Muscle of arm (tissue), 1 donor: ENCODE measurements at regions not wholly inside any gene's neighbourhood (a gene's known extent, or its start where the extent isn't known, plus 50 kb on each side); places are given as distances from the start of the nearest gene placed in this dataset.
A peak's percentile ranks its signal among the peaks of the same experiment; 100 is the strongest.

Experiments used
- DNase-seq: peaks from one replicate; pipeline ENCODE4 v3.0.0-alpha.2; 2013

DNA sequence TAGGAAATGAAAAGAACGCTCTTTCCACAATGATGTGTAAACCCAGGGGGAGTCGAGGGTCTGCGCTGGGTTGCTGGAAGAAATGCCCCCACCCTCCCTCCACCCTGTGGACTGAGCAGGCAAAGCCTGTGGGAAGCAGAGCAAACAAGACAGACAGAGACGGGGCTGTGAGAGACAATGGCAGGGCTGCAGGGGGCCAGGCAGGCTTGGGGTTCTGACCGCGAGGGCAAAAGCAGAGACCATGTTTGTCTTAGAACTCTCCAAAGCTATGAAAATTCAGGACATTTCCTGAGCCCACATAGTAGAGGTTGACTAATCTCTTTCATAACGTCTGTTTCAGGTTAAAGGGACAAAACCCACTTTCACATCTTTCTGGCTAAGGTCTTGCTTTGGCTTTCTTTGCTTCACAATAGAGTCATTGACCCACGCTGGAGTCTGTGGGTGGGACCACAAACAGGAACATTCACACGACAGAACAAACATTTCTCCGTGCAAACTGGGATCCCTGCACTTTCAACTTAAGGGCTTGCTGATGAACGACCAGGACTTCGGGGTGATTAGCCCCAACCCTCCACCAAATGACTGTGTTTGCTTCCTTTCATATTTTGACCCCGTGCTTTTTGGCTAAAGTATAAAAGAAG, 156.0 kb upstream of the TPM1 start:
- no peak for DNase-seq

DNA sequence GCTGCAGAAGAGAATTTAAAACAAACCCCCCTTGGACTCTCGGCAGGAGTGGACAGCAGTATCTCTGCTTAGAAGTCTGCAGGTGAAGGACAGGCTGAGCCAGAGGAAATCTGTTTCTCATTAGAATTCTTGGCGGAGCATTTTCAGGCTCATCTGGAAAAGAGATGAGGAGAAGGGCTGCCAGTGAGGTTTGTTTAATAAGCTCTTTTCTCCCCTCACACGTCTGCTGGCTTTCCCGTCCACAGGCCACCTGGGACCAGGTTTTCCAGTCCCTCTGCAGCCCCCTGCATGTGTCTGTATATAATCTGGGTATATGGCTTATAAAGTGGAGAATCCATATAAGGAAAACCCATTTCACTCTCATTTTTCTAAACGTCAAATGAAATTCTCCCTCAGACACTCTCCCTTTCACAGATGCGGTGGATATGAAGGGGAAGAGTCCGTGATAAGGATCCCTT, 155.4 kb upstream of the TPM1 start:
- peak; percentile 82 for DNase-seq

DNA sequence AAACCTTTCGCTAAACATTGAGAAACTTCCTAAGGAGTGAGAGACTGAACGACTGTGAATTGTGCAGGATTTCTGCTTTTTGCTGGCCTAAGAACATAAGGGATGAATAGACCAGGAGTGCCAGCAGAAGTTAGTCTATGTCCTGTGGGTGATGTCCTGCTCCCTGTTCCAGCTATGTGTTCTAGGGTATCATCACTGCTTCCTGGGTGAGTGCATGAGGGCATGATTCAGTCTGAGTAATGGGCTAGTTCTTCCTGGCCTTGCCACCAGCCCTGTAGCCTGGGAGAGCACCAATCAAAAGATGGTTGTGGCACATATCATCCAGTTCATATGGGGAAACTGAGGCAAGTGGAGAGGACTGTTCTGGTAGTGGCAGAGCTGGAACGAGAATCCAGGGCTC, 153.9 kb upstream of the TPM1 start:
- DNase-seq: no peak

DNA sequence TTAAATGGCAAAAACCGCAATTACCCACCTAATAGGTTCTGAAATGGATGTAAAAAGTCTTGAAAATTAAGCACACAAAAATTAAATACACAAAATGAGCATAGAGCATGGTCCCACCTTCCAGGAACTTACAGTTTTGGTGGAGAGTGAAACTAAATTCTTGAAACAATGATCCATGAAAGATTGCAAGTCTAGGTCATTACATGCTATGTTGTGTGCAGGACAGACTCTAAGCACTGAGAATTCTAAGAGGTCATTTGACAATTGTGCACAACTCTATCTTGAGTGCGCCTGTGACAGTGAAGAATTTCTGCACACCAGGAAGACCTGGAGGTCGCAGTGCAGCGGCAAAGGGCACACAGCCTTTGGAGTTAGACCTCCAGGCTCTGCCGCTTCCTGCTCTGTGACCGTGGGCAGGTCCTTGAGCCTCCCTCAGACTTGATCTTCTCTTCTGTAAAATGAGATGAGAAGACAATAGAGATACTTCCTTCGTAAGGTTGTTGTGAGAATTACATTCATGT, 153.3 kb upstream of the TPM1 start:
- DNase-seq: no peak

DNA sequence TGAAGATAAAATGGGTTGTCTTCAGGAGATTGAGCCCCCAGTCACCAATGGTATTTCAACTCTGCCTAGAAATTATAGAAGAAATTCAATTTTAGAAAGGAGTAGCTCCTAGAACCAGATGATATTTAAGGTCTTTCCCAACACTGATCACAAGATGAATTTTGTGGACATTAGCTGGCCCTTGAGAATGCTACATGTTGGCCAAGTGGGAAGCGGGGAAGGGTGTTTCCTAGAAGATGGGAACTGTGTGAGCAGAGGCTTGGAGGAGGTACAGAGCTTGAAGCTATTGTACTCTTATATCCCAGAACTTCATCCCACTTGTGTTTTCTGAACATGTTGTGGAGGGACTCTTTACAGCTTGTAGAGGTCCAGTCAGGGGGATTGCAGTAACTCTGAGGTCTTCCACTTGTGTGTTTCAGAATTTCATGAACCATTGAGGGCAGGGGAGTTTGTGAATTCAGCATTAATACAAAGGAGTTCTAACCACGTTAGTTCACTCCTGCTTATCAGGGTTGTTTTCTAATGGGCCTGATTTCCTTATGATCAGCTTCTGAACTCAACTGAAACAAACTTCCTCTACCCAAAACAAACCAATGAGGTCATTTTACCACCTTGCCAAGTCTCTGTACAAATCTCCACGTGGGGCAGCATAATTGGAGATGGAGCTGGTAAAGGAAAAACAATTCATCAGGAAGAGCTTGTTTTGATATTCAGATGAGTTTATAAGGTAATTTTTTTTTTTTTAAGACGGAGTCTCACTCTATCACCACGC, 152.6 kb upstream of the TPM1 start:
- DNase-seq: no peak

DNA sequence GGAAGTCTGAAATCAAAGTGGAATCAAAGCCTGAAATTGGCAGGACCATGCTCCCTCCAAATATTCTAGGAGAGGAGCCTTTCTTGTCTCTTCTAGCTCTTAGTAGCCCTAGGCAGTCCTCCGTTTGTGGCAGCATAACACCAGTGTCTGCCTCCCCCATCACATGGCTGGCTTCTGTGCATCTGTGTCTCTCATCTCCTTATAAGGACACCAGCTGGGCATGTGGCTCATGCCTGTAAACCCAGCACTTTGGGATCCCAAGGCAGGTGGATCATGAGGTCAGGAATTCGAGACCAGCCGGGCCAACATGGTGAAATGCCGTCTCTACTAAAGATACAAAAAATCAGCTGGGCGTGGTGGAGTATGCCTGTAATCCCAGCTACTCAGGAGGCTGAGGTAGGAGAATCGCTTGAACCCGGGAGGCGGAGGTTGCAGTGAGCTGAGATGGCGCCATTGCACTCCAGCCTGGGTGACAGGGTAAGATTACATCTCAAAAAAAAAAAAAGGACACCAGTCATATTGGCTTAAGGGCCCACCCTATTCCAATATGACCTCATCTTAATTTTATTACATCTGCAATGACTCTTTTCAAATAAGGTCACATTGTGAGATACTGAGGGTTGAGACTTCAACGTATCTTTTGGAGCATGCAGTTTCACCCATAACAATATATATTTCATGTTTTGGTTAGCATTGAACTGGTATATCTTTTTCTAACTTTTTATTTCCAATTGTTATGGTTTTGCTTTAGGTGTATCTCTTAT, 148.0 kb upstream of the TPM1 start:
- no peak for DNase-seq

DNA sequence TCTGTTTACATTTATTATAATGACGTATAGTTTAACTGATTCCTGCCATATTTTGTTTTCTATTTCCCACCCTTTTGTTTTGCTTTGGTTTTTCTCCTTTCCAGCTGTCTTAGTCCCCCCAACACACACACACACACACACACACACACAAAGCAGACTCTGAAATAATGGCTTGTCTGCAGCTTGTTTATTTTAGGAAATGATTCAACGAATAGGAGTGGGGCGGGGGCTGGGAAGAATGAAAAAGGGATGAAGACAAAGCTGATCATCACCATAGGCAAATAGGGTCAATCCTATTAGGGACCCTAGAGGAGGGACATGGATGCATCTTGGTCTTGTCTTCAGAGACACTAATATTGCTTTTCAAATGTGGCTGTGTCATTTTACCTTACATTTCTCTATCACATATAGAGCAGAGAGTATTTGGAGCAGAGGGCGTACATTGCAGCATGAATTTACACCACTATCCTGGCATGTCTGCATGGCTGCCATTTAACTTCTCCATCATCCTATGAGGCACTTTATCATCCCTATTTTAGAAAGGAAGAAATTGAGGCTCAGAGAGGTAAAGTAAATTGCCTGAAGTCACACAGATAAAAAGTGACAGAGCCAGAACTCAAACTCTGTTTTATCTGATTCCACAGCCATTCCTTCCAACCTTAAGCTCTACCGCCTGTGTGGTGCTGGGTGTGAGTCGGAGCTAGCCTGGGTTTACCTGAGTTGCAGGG, 147.2 kb upstream of the TPM1 start:
- no peak for DNase-seq

DNA sequence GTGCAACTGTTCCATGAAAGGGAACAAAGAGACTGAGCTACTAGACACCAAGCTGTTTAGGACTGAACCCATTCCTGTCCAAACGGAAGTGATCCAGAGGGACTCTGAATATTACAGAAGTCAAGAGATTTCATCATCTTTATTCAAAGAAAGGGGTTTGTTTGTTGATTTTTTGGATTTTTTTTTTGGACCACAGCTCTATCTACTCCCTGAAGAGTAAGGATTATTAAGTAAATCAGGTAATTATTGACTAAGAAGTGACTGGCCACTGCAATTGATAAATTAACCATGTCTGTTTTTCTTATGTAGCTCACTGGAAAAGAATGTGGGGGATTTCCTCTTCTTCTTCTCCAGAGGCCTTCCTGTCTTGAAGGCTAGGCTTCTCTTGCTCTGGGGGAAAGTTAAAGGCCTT, 146.6 kb upstream of the TPM1 start:
- DNase-seq: no peak

DNA sequence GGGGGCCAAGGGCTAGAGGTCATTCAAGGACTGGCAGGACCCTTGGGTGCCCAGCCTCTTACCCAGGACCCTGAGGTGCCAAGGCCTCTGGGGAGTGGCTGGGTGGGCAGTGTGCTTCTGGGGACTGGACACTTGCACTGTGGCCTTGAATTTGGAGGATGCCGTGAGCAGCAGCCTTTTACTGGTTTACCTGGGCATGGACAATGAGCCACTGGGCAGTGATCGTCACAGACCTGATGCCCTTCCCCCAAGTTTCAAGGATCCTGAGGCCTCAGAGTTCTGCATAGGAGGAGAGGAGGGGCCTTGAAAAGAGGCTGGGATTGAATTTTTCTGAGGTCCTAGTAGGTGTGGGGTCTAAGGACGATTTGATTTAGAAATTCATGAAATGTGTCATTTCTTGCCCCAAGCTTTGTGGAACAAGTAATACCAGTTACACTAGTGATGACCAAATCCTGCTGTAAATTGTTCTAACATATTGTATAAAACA, 146.1 kb upstream of the TPM1 start:
- DNase-seq: no peak

DNA sequence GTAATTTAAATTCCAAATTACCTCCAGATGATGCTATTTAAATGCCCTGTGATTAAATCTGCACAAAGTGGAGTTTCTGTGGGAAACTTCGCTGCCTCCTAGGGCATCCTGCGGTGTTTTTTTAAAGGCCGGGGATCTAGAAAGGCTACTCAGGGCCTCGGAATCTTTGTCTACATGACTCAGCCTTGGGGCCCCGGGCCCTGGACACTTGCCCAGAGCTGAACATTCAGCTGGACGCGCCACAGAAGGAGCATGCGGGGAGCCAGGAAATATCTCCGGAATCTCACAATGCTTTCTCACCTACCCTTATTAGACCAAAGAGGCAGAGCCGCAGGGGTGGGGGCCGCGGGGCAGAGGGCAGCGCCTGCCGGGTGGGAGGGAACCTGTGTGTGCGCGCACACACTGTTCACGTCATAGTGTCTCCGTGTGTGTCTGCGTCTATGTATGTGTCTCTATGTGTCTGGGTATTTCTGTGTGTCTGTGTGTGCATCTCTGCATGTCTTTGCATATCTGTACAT, 145.5 kb upstream of the TPM1 start:
- DNase-seq: peak; percentile 88

DNA sequence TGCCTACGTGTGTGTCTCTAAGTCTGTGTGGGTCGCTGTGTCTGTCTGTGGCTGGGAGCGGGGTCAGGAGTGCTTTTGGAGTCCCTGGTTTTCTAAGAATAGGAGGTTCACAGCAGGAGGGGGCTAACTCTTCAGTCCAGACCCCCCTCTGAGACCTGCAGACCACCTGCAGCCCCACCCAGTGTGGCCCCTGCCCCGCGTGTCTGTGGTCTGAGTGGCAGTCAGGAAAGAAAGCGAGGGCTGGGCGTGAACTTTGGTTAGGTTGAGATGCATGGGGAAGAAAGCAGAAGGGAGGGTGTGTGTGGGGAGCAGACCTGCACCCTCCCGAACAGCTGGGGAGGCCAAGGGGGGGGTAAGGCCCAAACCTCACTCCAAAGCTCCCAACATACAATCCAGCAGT, 144.9 kb upstream of the TPM1 start:
- DNase-seq: no peak

DNA sequence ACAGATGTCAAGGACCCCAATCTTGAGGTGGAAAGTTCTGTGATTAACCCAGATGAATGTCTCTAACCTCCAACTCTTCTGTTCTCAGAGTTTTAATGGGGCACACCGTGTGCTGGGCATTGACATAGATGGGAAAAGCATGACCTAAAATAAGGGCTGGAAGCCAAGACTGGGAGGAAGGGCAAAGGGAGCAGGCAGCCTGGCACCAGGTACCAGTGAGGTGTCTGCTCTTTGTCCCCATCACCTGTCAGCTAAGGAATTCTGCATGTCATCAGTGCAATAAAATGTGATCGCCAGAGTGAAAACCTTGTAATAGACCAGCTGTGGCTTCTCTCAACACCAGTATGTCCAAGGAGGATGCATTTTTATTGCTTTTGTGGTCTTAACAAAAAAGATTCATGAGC, 143.5 kb upstream of the TPM1 start:
- DNase-seq: no peak

DNA sequence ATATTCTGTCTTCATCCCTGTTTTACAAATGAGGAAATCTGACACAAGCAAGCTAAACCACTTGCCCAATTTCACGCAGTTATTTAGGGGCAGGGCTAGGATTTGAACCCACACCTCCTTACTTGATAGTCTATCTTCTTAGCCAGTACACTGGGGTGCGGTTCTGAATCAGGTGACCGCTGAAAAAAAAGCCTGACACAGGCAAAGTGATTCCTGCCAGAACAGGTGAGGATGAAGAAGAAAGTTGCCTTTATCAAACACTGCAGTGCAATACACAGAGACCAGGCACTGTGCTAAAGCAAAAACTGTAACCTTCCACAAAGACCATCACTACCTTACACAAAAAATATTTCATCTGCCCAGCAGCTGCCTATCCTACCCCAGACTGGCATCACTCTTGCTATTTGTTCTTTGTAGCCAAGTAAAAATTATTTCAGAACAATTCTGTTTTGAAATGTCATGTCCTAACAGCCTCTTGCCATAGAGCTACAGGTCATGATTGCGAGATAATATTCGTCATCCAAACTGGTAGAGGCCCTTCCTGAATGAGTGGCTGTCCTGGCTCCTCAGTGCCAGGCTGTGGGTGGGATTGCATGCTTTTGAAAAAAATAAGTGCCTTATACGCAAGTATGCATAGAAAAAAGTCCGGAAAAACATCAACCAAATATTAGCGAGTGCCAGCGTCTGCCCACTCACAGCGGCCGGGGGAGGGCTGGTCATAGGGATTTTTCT, 142.3 kb upstream of the TPM1 start:
- DNase-seq: no peak

DNA sequence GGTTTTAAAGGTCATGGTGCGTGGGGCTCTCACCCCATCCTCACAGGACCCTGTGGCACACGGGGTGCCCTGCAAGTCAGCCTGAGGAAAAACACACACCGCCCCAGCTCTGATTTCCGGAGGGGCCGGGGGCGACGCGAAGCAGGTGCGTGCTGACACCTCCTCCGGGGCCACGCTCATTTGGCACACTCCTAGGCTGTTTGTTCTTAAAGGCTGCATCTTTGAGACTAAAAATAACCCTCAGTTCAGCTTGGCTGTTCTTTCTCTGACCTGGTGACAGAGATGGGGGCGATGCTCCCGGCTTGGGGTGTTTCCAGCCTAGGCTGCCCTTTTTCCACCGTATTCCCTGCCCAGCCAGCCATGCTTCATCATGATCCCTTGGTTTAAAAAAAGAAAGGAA, 141.5 kb upstream of the TPM1 start:
- no peak for DNase-seq

DNA sequence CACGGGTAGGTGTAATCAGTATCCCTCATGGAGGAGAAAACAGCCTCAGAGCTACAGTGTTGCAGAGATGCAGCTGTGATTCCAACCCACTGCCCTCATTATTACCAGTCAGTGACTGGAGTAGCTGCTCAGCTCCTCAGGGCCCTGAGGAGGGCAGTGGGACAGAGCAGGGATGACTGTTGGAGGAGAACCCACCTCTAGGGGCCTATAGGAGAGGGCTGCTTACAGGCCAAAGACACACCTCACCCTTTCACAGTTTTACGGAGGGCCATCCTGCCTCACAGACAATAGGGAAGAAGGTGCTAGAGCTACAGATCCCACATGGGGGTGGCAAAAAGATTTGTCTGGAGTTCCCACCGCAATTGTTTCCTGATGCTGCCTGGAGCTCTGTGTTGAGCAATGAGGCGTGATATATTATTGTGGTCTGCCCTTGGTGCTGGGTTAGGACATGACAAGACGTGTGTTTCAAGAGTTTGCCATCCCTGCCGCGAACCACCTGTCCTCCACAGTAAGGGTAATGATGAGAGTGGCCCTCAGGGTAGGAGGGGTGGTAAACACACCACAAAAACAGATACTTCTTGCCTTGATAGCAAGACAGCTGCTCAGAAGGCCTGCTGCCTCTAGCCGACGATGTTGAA, 140.5 kb upstream of the TPM1 start:
- DNase-seq: no peak

DNA sequence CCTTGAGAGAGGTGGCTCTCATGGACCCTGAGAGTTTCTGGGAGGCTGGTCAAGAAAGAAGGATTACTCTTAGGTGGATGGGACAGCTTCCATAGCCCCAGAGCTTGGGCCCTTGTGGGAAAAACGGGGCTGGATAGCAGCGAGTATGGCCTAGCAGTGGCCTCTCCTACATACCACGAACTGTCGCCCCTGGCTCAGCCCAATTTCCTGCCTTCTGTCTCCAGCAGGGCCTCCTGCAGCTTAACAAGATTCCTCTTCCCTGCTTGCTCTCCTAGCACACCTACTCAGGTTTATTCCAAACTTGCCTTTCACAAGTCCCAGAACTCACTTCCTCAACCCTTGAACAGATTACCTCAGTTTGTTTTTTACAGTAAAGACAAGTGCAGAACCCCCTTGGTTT, 139.7 kb upstream of the TPM1 start:
- no peak for DNase-seq

DNA sequence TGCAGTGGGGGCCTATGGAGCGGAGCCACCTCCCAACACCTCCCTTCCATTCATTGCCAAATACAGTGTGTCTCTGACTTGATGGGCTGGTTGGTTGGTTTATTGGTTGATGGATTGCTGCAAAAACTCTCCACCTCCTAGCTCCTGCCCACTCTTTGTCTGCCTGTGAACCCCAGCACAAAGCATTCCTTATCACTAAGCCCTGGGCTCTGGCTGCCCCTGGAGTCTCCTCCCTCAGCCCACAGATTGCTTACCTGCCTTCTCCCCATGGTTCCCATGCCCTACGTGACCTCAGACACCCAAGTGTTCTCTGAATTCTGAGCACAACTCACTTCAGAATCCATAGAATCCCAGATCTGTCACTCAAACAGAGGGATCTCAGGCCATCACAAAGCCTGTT, 139.1 kb upstream of the TPM1 start:
- no peak for DNase-seq

DNA sequence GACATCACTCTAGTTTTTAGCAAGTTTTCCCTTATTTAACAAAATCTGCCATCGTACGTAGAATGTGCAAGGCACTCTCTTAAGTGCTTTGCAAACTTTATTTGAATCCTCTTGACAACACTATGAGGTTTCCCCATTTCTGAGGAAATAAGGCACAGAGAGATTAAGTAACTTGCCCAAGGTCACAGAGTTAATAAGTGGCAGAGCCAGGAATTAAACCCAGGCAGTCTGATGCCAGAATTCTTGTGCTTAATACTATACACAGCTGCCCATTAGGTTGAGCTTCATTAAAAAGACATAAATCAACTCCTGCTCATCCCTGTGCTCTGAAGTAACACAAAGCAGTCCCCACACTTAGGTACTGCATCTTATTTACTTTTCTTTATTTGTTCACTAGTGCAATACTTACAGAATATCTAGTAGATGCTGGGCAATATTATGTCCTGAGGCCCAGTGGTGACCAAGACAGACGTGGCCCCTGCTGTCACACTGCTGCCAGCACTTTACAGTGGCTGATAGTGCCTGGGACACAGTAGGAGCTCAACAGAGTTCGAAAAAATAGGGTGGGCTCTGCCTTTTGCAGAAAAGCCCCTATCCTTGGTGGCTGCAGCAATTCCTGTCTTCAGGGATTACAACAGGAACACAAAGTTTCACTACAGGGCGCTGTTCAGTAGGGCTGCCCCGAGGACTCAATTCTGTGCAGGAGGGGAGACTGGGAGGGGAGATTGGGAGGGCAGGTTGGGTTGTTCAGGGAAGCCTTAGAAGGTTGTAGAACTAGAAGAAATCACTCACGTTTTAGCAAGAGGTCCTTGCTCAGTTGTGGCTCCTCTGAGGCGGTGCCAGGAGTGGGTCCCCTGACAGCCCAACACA, 138.3 kb upstream of the TPM1 start:
- DNase-seq: no peak

DNA sequence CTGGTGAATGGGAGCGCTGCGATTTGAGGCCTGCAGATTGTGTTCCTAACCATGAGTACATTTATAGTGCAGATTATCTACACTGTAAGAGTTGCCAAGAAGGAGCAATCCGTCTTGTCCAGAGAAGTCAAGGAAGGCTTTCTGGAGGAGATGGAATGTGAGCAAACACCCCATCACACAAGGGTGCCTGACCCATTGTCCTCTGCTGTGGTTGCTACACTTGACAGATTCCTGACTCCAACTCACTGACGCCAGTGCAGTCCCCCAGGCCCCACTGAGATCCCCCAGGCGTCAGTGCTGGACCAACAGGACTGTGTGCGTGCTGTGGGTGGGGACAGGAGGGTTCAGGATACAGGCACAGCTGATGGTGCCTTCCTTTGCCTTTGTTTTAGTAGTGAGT, 135.9 kb upstream of the TPM1 start:
- DNase-seq: no peak
